K562 (cell line): ENCODE measurements at regions not wholly inside any gene's neighbourhood (a gene's known extent, or its start where the extent isn't known, plus 50 kb on each side); places are given as distances from the start of the nearest gene placed in this dataset.

ENCODE experiments used
- ATAC-seq: fragments of 200-7000 bp; cut with Tn5 transposase; 3 replicates; pipeline ENCODE4 v1.9.1; 2020; ENCODE audit warnings: moderate library complexity
- BruUV-seq: library from RNA; stranded (reverse); fragments of 400-500 nt; replicated peaks from 2 replicates; lab custom pipeline; 2021; lab: Mats Ljungman, UMichigan
- CTCF ChIA-PET: fragments of 300-600 bp; formaldehyde crosslinking; extraction: SDS; loops from one replicate; lab custom pipeline; 2021; ENCODE audit warnings: low intra/inter-chr PET ratio; lab: Yijun Ruan, JAX
- POLR2A ChIA-PET: fragments of 300-600, 350-650 bp; sonication (Branson Sonifier 250); formaldehyde crosslinking; extraction: SDS; loops from one replicate; lab custom pipeline; 2021; ENCODE audit warnings: antibody characterized with exemption, inconsistent platforms; lab: Yijun Ruan, JAX
- DNase-seq, 4 experiments: peaks; one replicate each; pipeline versions ENCODE4 v3.0.0 to v3.0.0-alpha.2; 2011 to 2018; ENCODE audit warnings: low spot score in 3 of 4, mixed read lengths in 3 of 4; ENCODE audit errors: extremely low read depth in 1 of 4
- FAIRE-seq: peaks from 2 replicates; lab custom pipeline; 2011; peaks lifted over from hg19 to GRCh38; lab: Jason Lieb, UNC
- H2AFZ ChIP-seq: 2 replicates; pipeline ENCODE4 v1.6.0; 2011; ENCODE audit warnings: low read depth, low read length, control low read depth, inconsistent platforms
- H3K27ac ChIP-seq: fragments of 200-600 bp; 3 replicates; pipeline ENCODE4 v1.8.0; 2011; ENCODE audit warnings: low read depth, mild to moderate bottlenecking, control low read depth, inconsistent platforms, low read length, moderate library complexity, mixed read lengths; ENCODE audit errors: extremely low read depth
- H3K27me3 ChIP-seq, 2 experiments: fragments of 300-600 bp in 1 of 2; 2 replicates in 1 of 2; 3 replicates in 1 of 2; pipeline versions ENCODE4 v1.6.0 to v1.8.0; 2011; ENCODE audit warnings: inconsistent platforms in 2 of 2, low read length in 2 of 2, mild to moderate bottlenecking in 1 of 2, mixed read lengths in 1 of 2, moderate library complexity in 1 of 2; ENCODE audit not compliant: control insufficient read depth in 2 of 2, insufficient read depth in 2 of 2
- H3K36me3 ChIP-seq: fragments of 300-600 bp; 3 replicates; pipeline ENCODE4 v1.8.0; 2011; ENCODE audit warnings: mild to moderate bottlenecking, low read length, inconsistent platforms; ENCODE audit not compliant: control insufficient read depth, insufficient read depth
- H3K4me1 ChIP-seq, 2 experiments: fragments of 200-600 bp in 1 of 2; replicated peaks in 1 of 2; 2 replicates in 1 of 2; 3 replicates in 1 of 2; pipeline versions ENCODE4 v1.5.1 to v1.8.0; 2011; ENCODE audit warnings: inconsistent platforms in 2 of 2, low read length in 2 of 2, mild to moderate bottlenecking in 1 of 2, mixed read lengths in 1 of 2, moderate library complexity in 1 of 2; ENCODE audit not compliant: control insufficient read depth in 2 of 2, insufficient read depth in 2 of 2
- H3K4me2 ChIP-seq: 2 replicates; pipeline ENCODE4 v1.6.1; 2011; ENCODE audit warnings: low read length, control low read depth, inconsistent platforms, mixed read lengths; ENCODE audit not compliant: insufficient read depth
- H3K4me3 ChIP-seq: fragments of 200-600 bp; sonication (generic), shearing (Covaris generic); 2 replicates; pipeline ENCODE4 v1.5.1; 2016; ENCODE audit warnings: control low read depth, inconsistent platforms
- H3K79me2 ChIP-seq: fragments of 200-600 bp; 3 replicates; pipeline ENCODE4 v1.8.0; 2011; ENCODE audit warnings: low read length, inconsistent platforms; ENCODE audit not compliant: control insufficient read depth, insufficient read depth
- H3K9ac ChIP-seq, 2 experiments: 2 replicates each; pipeline versions ENCODE4 v1.6.0 to v1.6.1; 2011; ENCODE audit warnings: low read depth in 2 of 2, low read length in 2 of 2, control low read depth in 1 of 2, inconsistent platforms in 1 of 2, mild to moderate bottlenecking in 1 of 2, mixed read lengths in 1 of 2; ENCODE audit not compliant: insufficient read depth in 1 of 2
- H3K9me1 ChIP-seq: one replicate; pipeline ENCODE4 v1.6.0; 2011; ENCODE audit warnings: inconsistent platforms, mild to moderate bottlenecking, low read length, moderate library complexity; ENCODE audit not compliant: control insufficient read depth, insufficient read depth
- H3K9me3 ChIP-seq: replicated peaks from 2 replicates; pipeline ENCODE4 v1.5.1; 2011; ENCODE audit warnings: low read depth, low read length, inconsistent platforms; ENCODE audit not compliant: control insufficient read depth, insufficient read depth
- H4K20me1 ChIP-seq: replicated peaks from 2 replicates; pipeline ENCODE4 v1.6.1; 2011; ENCODE audit warnings: low read length, inconsistent platforms, mixed read lengths; ENCODE audit not compliant: control insufficient read depth, insufficient read depth
- CBX3 ChIP-seq, 2 experiments: IDR thresholded peaks; 1 replicate in 1 of 2; 2 replicates in 1 of 2; pipeline ENCODE4 v1.6.1; 2012; ENCODE audit warnings: inconsistent platforms in 2 of 2, low read length in 2 of 2, borderline replicate concordance in 1 of 2, control low read depth in 1 of 2
- CEBPG ChIP-seq, 3 experiments: fragments of 200-800 bp in 1 of 3; sonication (Bioruptor generic) in 1 of 3; sonication (generic) in 1 of 3; formaldehyde crosslinking in 1 of 3; IDR thresholded peaks in 2 of 3; conservative IDR thresholded peaks in 1 of 3; 2 replicates each; pipeline versions ENCODE4 v1.6.1 to v1.8.0; 2016 to 2022; ENCODE audit warnings: missing compliant biosample characterization in 2 of 3, missing genetic modification characterization in 2 of 3, mild to moderate bottlenecking in 1 of 3, missing genetic modification reagents in 1 of 3
- CREB3 ChIP-seq: fragments of 450-650 bp; conservative IDR thresholded peaks from 2 replicates; pipeline ENCODE4 v1.6.1; 2016; ENCODE audit warnings: missing genetic modification characterization, low read depth, mild to moderate bottlenecking, missing compliant biosample characterization, moderate library complexity
- FOXM1 ChIP-seq, 2 experiments: fragments of 450-650 bp in 1 of 2; sonication (generic) in 1 of 2; formaldehyde crosslinking in 1 of 2; IDR thresholded peaks; 2 replicates each; pipeline versions ENCODE4 v1.6.1 to v1.9.0; 2017 to 2022; ENCODE audit warnings: low read depth in 2 of 2, mild to moderate bottlenecking in 2 of 2, missing genetic modification reagents in 1 of 2, moderate library complexity in 1 of 2
- JUN ChIP-seq, 2 experiments: sonication (generic) in 1 of 2; formaldehyde crosslinking in 1 of 2; IDR thresholded peaks; 2 replicates each; pipeline versions ENCODE4 v1.6.1 to v1.8.0; 2012 to 2022; ENCODE audit warnings: borderline replicate concordance in 2 of 2, mild to moderate bottlenecking in 2 of 2, improper control_type of control experiment in 1 of 2, low read depth in 1 of 2, low read length in 1 of 2, missing genetic modification reagents in 1 of 2
- PBX2 ChIP-seq, 2 experiments: IDR thresholded peaks in 1 of 2; conservative IDR thresholded peaks in 1 of 2; 2 replicates each; pipeline ENCODE4 v1.6.1; 2016; ENCODE audit warnings: low read depth in 2 of 2, mild to moderate bottlenecking in 1 of 2, missing compliant biosample characterization in 1 of 2, missing genetic modification characterization in 1 of 2, moderate library complexity in 1 of 2
- SMAD4 ChIP-seq: fragments of 250-450 bp; sonication (Bioruptor Pico); conservative IDR thresholded peaks from 2 replicates; pipeline ENCODE4 v1.8.0; 2021; ENCODE audit warnings: inconsistent platforms, mild to moderate bottlenecking, moderate library complexity
- TCF3 ChIP-seq: sonication (generic); formaldehyde crosslinking; IDR thresholded peaks from 2 replicates; pipeline ENCODE4 v1.4.0; 2020; ENCODE audit warnings: mild to moderate bottlenecking, missing genetic modification reagents
- TEAD4 ChIP-seq, 2 experiments: sonication (generic) in 1 of 2; formaldehyde crosslinking in 1 of 2; IDR thresholded peaks; 2 replicates each; pipeline versions ENCODE4 v1.6.1 to v1.8.0; 2012 to 2022; ENCODE audit warnings: borderline replicate concordance in 1 of 2, inconsistent platforms in 1 of 2, low read length in 1 of 2, mild to moderate bottlenecking in 1 of 2, missing genetic modification reagents in 1 of 2
- ZNF280B ChIP-seq: fragments of 250-450 bp; sonication (Bioruptor Pico); IDR thresholded peaks from 2 replicates; pipeline ENCODE4 v1.5.1; 2021; ENCODE audit warnings: mild to moderate bottlenecking
- ZNF830 ChIP-seq: fragments of 250-450 bp; sonication (Bioruptor Pico); IDR thresholded peaks from 2 replicates; pipeline ENCODE4 v1.5.0; 2021; ENCODE audit warnings: mild to moderate bottlenecking
- WGBS: fragments of 100-300 bp; shearing (Covaris generic); methylation state at CpG from one replicate; pipeline ENCODE4 v1.1.6; 2016; ENCODE audit warnings: low coverage, mixed read lengths; ENCODE audit not compliant: insufficient coverage; ENCODE audit errors: missing lambda C conversion rate; 5-methylcytosine and 5-hydroxymethylcytosine counted together
- in situ Hi-C: fragments of 300-500 bp; cut with MboI; formaldehyde crosslinking; loops from 4 replicates; pipeline ENCODE4 v1.15.0; 2018; ENCODE audit warnings: inconsistent platforms, mixed read lengths
- intact Hi-C: fragments of 100-400 bp; cut with micrococcal nuclease; formaldehyde crosslinking; loops from 2 replicates; pipeline ENCODE4 v1.14.2; 2022

GRCh38 chr1:172746091-172746949 lies 87.4 kb downstream of the FASLG start:
- in situ Hi-C loops = loop anchor here (10.0 to 25.0 kb wide), 2 partner anchors 668 to 1341 kb away; no protein-coding TSS in a partner anchor
- H2AFZ ChIP-seq = no peak overlapping the region
- H3K36me3 ChIP-seq = no peaks in the 10 kb centered on the region
- 0% methylated on average over 3 of the region's 3 CpGs for WGBS
- H3K4me2 ChIP-seq = no peak overlapping the region
- H3K27ac ChIP-seq = no peak overlapping the region
- DNase-seq = peak in 2 of 4 experiments; percentile 30 to 66
- CTCF ChIA-PET = interaction anchor here (0.7 to 5.5 kb wide), 3 partner anchors 62 to 459 kb away, joined by 3 to 62 read pairs (median 4); no protein-coding TSS in a partner anchor
- no TSS peak for BruUV-seq
- POLR2A ChIA-PET = interaction anchor here (0.8 kb wide), 1 partner anchor 1078 kb away, joined by 4 read pairs; the partner anchor contains the start of genes CENPL and DARS2
- H4K20me1 ChIP-seq = no peaks in the 10 kb centered on the region
- no peak overlapping the region for H3K4me3 ChIP-seq
- peak; percentile 37 for FAIRE-seq
- no peaks in the 10 kb centered on the region; a peak in 1 of 5 replicates for H3K27me3 ChIP-seq
- ATAC-seq = peak; percentile 76
- H3K9me1 ChIP-seq = no peaks in the 10 kb centered on the region
- H3K9me3 ChIP-seq = no peaks in the 10 kb centered on the region
- H3K79me2 ChIP-seq = no peaks in the 10 kb centered on the region
- intact Hi-C loops = loop anchor here (10.0 kb wide), 3 partner anchors 188 to 1508 kb away; no protein-coding TSS in a partner anchor
- H3K4me1 ChIP-seq = peaks cover 3 to 7% of the 10 kb centered on the region in 2 experiments; a peak in 3 of 5 replicates
- no peak overlapping the region for H3K9ac ChIP-seq
- TF ChIP-seq CEBPG (CRISPR knock-in tag; IDR thresholded peaks at IDR 0.05) (no peak), CEBPG (tag; conservative IDR thresholded peaks at IDR 0.05 in 1 of 2, IDR thresholded peaks at IDR 0.05 in 1 of 2) (peak in 1 of 2 experiments; percentile 22; a peak in 2 of 4 replicates), PBX2 (CRISPR knock-in tag; IDR thresholded peaks at IDR 0.05; ENCODE audit: low read depth) (no peak), PBX2 (tag; conservative IDR thresholded peaks at IDR 0.05; ENCODE audit: low read depth) (0 out of 2 replicates have a peak, but pooled peaks have one; percentile 10), TCF3 (CRISPR knock-in tag) (peak; percentile 88), CBX3 (IDR thresholded peaks at IDR 0.05; ENCODE audit: borderline replicate concordance in 1 of 2, low read length in 2 of 2) (peak in 1 of 2 experiments; percentile 21; a peak in 1 of 3 replicates), FOXM1 (IDR thresholded peaks at IDR 0.05; ENCODE audit: low read depth) (no peak), FOXM1 (CRISPR knock-in tag; IDR thresholded peaks at IDR 0.05; ENCODE audit: low read depth) (no peak), JUN (IDR thresholded peaks at IDR 0.05; ENCODE audit: borderline replicate concordance, low read depth, low read length) (peak; percentile 63; the same call in 1 of the 2 replicates), JUN (CRISPR knock-in tag; IDR thresholded peaks at IDR 0.05; ENCODE audit: borderline replicate concordance) (no peak), TEAD4 (IDR thresholded peaks at IDR 0.05; ENCODE audit: low read length) (peak; percentile 81), TEAD4 (CRISPR knock-in tag; IDR thresholded peaks at IDR 0.05; ENCODE audit: borderline replicate concordance) (no peak), ZNF280B (CRISPR knock-in tag) (no peak), CREB3 (tag) (peak; percentile 66; the same call in 1 of the 2 replicates), ZNF830 (CRISPR knock-in tag) (no peak), SMAD4 (CRISPR knock-in tag) (0 out of 2 replicates have a peak, but pooled peaks have one; percentile 13)
